DOHH2 (cell line): ENCODE measurements at regions not wholly inside any gene's neighbourhood (a gene's known extent, or its start where the extent isn't known, plus 50 kb on each side); places are given as distances from the start of the nearest gene placed in this dataset.

Experiments
- CTCF ChIP-seq: fragments of 200-600 bp; sonication (generic); IDR thresholded peaks from one replicate; pipeline ENCODE4 v1.5.1; 2014; ENCODE audit warnings: antibody characterized with exemption, mild to moderate bottlenecking, low read depth, low read length; ENCODE audit not compliant: poor library complexity, severe bottlenecking
- EZH2phosphoT487 ChIP-seq: fragments of 200-600 bp; sonication (generic); IDR thresholded peaks from 2 replicates; pipeline ENCODE4 v1.6.1; 2017; ENCODE audit warnings: borderline replicate concordance, mild to moderate bottlenecking, antibody characterized with exemption, low read length, moderate library complexity, mixed read lengths

GRCh38 chr12:3361146-3361545 lies 129.9 kb upstream of the PRMT8 start:
- TF ChIP-seq CTCF (no peak), EZH2phosphoT487 (no peak)
